Fibroblast of the conjunctiva (primary cell): ENCODE measurements at regions not wholly inside any gene's neighbourhood (a gene's known extent, or its start where the extent isn't known, plus 50 kb on each side); places are given as distances from the start of the nearest gene placed in this dataset.
"Not testable (repeated sequence)": the region's sequence is repeated elsewhere in the genome, so short reads cannot be mapped to it uniquely, and the experiment has no call there.

Experiments used
- DNase-seq: peaks from one replicate; pipeline ENCODE4 v3.0.0-alpha.2; 2010; ENCODE audit warnings: low read depth

GRCh38 chr10:76657337-76658012 lies 980.1 kb downstream of the KCNMA1 start:
- no peak for DNase-seq

- no peak for DNase-seq
These were observed 986.5 kb downstream of the KCNMA1 start for GRCh38 chr10:76651154-76651553.

- peak; percentile 80 for DNase-seq
These were observed 987.9 kb downstream of the KCNMA1 start for GRCh38 chr10:76649723-76650127.

- DNase-seq: no peak
These were observed 988.4 kb downstream of the KCNMA1 start for GRCh38 chr10:76649254-76649653.

GRCh38 chr10:76647301-76647700 lies 990.3 kb downstream of the KCNMA1 start:
- no peak for DNase-seq

GRCh38 chr10:76645341-76645740 lies 992.3 kb downstream of the KCNMA1 start:
- DNase-seq: no peak

GRCh38 chr10:76644476-76644875 lies 993.1 kb downstream of the KCNMA1 start:
- DNase-seq: no peak

GRCh38 chr10:76643511-76643911 lies 994.1 kb downstream of the KCNMA1 start:
- DNase-seq: no peak

GRCh38 chr10:76642358-76642757 lies 995.2 kb downstream of the KCNMA1 start:
- DNase-seq: no peak

- DNase-seq: no peak
These were observed 996.4 kb downstream of the KCNMA1 start for GRCh38 chr10:76641215-76641614.

- DNase-seq: no peak
These were observed 996.8 kb downstream of the KCNMA1 start for GRCh38 chr10:76640806-76641205.

- DNase-seq: no peak
These were observed 1004.9 kb downstream of the KCNMA1 start for GRCh38 chr10:76632767-76633051.

GRCh38 chr10:76631884-76632766 lies 1005.5 kb downstream of the KCNMA1 start:
- DNase-seq: no peak

- DNase-seq: no peak
These were observed 1006.5 kb downstream of the KCNMA1 start for GRCh38 chr10:76631036-76631670.

- no peak for DNase-seq
These were observed 1008.8 kb downstream of the KCNMA1 start for GRCh38 chr10:76628801-76629200.

GRCh38 chr10:76626386-76626785 lies 1011.2 kb downstream of the KCNMA1 start:
- no peak for DNase-seq

- DNase-seq: no peak
These were observed 1013.1 kb downstream of the KCNMA1 start for GRCh38 chr10:76624470-76624869.

- DNase-seq: no peak
These were observed 1015.6 kb downstream of the KCNMA1 start for GRCh38 chr10:76621886-76622620.

GRCh38 chr10:76618641-76619040 lies 1019.0 kb downstream of the KCNMA1 start:
- no peak for DNase-seq

GRCh38 chr10:76618171-76618570 lies 1019.4 kb downstream of the KCNMA1 start:
- no peak for DNase-seq

- DNase-seq: not testable (repeated sequence)
These were observed 1020.9 kb downstream of the KCNMA1 start for GRCh38 chr10:76616666-76617065.

GRCh38 chr10:76615049-76615448 lies 1022.6 kb downstream of the KCNMA1 start:
- no peak for DNase-seq
